ENCODE measurements at regions not wholly inside any gene's neighbourhood (a gene's known extent, or its start where the extent isn't known, plus 50 kb on each side); places are given as distances from the start of the nearest gene placed in this dataset.

DNA sequence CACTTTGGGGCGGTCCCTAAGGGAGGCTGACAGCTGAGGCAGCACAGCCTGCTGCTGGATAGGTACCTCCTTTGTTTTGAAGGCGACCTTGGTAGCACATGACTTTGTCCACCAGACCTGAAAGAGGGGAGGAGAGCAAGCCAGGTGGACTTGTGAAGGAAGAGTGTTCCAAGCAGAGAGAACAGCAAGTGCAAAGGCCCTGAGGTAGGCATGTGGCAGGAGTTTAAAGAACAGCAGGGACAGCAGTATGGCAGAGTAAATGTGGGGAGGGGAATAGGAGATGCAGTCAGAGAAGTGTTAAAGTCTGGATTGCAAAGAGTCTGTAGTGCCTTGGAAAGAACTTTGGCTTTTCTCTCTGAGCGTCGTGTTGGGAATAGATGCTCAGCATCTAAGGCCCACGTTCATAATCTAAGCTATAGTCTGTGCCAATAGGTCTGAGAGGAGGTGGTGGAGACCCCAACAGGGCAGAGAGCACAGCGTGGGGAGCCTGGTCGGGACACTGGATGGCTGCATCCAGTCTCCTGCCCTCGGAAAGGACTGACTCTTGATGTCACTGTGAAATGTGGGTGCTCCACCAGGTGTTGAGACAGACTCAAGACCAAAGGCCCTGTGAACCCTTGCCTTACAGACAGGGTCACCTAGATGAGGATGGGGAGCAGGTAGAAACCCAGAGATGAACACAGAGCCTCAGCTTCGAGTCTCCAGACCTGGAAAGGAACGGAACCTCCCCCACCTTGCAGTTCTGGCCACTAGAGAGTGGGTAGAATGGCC lies 242.1 kb upstream of the PWP1 start:
- TF ChIP-seq EZH2 (IDR thresholded peaks at IDR 0.05; ENCODE audit: insufficient read depth, poor library complexity, severe bottlenecking) (no peak), EZH2phosphoT487 (IDR thresholded peaks at IDR 0.05; ENCODE audit: insufficient read depth, low read depth) (no peak)

Measured in GM23248 (cell line).